H9 (cell line): ENCODE measurements at regions not wholly inside any gene's neighbourhood (a gene's known extent, or its start where the extent isn't known, plus 50 kb on each side); places are given as distances from the start of the nearest gene placed in this dataset.

Experiments
- DNase-seq: peaks from one replicate; pipeline ENCODE4 v3.0.0-alpha.2; 2017
- H2AFZ ChIP-seq: one replicate; pipeline ENCODE4 v1.6.1; 2013; ENCODE audit warnings: mild to moderate bottlenecking, low read length, control low read depth, moderate library complexity
- H2AK5ac ChIP-seq: 2 replicates; pipeline ENCODE4 v1.6.1; 2013; ENCODE audit warnings: low read length, control low read depth, mixed read lengths; ENCODE audit not compliant: insufficient read length
- H2BK120ac ChIP-seq: one replicate; pipeline ENCODE4 v1.6.1; 2013; ENCODE audit warnings: low read depth, mild to moderate bottlenecking, low read length, control low read depth, inconsistent platforms; ENCODE audit not compliant: poor library complexity, severe bottlenecking
- H2BK12ac ChIP-seq: 2 replicates; pipeline ENCODE4 v1.6.1; 2013; ENCODE audit warnings: low read length, control low read depth, mixed read lengths, low read depth; ENCODE audit not compliant: insufficient read length
- H2BK15ac ChIP-seq: 2 replicates; pipeline ENCODE4 v1.6.1; 2013; ENCODE audit warnings: low read depth, low read length, control low read depth
- H2BK20ac ChIP-seq: one replicate; pipeline ENCODE4 v1.6.1; 2013; ENCODE audit warnings: low read depth, mild to moderate bottlenecking, low read length, control low read depth, inconsistent platforms; ENCODE audit not compliant: poor library complexity, severe bottlenecking
- H2BK5ac ChIP-seq: 2 replicates; pipeline ENCODE4 v1.6.1; 2013; ENCODE audit warnings: low read length, control low read depth, mixed read lengths; ENCODE audit not compliant: insufficient read length
- H3K14ac ChIP-seq: 2 replicates; pipeline ENCODE4 v1.6.1; 2013; ENCODE audit warnings: low read length, control low read depth; ENCODE audit not compliant: insufficient read depth
- H3K18ac ChIP-seq: 2 replicates; pipeline ENCODE4 v1.6.1; 2013; ENCODE audit warnings: low read depth, mild to moderate bottlenecking, mixed read lengths, low read length, control low read depth; ENCODE audit not compliant: insufficient read length
- H3K23ac ChIP-seq: 2 replicates; pipeline ENCODE4 v1.6.1; 2013; ENCODE audit warnings: low read length, control low read depth, mixed read lengths, low read depth; ENCODE audit not compliant: insufficient read length
- H3K23me2 ChIP-seq: 2 replicates; pipeline ENCODE4 v1.6.1; 2013; ENCODE audit warnings: low read depth, mild to moderate bottlenecking, mixed read lengths, low read length, control low read depth; ENCODE audit not compliant: insufficient read length, poor library complexity, severe bottlenecking
- H3K27ac ChIP-seq: 2 replicates; pipeline ENCODE4 v1.5.1; 2013; ENCODE audit warnings: low read length, control low read depth, mixed read lengths, low read depth; ENCODE audit not compliant: insufficient read length
- H3K27me3 ChIP-seq: 2 replicates; pipeline ENCODE4 v1.6.1; 2013; ENCODE audit warnings: low read length, control low read depth, inconsistent platforms; ENCODE audit not compliant: insufficient read depth
- H3K4ac ChIP-seq: 2 replicates; pipeline ENCODE4 v1.6.1; 2013; ENCODE audit warnings: low read depth, mild to moderate bottlenecking, control low read depth, inconsistent platforms, low read length, moderate library complexity
- H3K4me1 ChIP-seq: 2 replicates; pipeline ENCODE4 v1.6.1; 2013; ENCODE audit warnings: low read length, control low read depth, inconsistent platforms; ENCODE audit not compliant: insufficient read depth
- H3K4me2 ChIP-seq: 2 replicates; pipeline ENCODE4 v1.6.1; 2013; ENCODE audit warnings: low read length, control low read depth, mixed read lengths; ENCODE audit not compliant: insufficient read length, insufficient read depth
- H3K56ac ChIP-seq: 2 replicates; pipeline ENCODE4 v1.6.1; 2013; ENCODE audit warnings: low read depth, mild to moderate bottlenecking, mixed read lengths, low read length, control low read depth; ENCODE audit not compliant: insufficient read length
- H3K79me1 ChIP-seq: 2 replicates; pipeline ENCODE4 v1.6.1; 2013; ENCODE audit warnings: low read depth, mild to moderate bottlenecking, moderate library complexity, low read length, control low read depth, inconsistent platforms; ENCODE audit not compliant: insufficient read depth, poor library complexity, severe bottlenecking
- H3K79me2 ChIP-seq: 2 replicates; pipeline ENCODE4 v1.6.1; 2013; ENCODE audit warnings: low read length, control low read depth, inconsistent platforms; ENCODE audit not compliant: insufficient read depth
- H3K9ac ChIP-seq: 2 replicates; pipeline ENCODE4 v1.6.1; 2013; ENCODE audit warnings: low read length, control low read depth, mixed read lengths; ENCODE audit not compliant: insufficient read length; ENCODE audit errors: extremely low read depth
- H3K9me3 ChIP-seq: one replicate; pipeline ENCODE4 v1.6.1; 2013; ENCODE audit warnings: low read depth, low read length, inconsistent platforms; ENCODE audit not compliant: control insufficient read depth
- H3T11ph ChIP-seq: one replicate; pipeline ENCODE4 v1.6.1; 2013; ENCODE audit warnings: mild to moderate bottlenecking, low read length, control low read depth, inconsistent platforms
- H4K20me1 ChIP-seq: one replicate; pipeline ENCODE4 v1.6.1; 2013; ENCODE audit not compliant: control insufficient read depth, insufficient read length, insufficient read depth
- H4K5ac ChIP-seq: 2 replicates; pipeline ENCODE4 v1.6.1; 2013; ENCODE audit warnings: low read depth, mild to moderate bottlenecking, mixed read lengths, low read length, control low read depth; ENCODE audit not compliant: insufficient read length
- H4K8ac ChIP-seq: replicated peaks from 2 replicates; pipeline ENCODE4 v1.6.1; 2013; ENCODE audit warnings: low read length, control low read depth, mixed read lengths, low read depth; ENCODE audit not compliant: insufficient read length
- H4K91ac ChIP-seq: 2 replicates; pipeline ENCODE4 v1.6.1; 2013; ENCODE audit warnings: low read depth, mild to moderate bottlenecking, moderate library complexity, mixed read lengths, low read length, control low read depth; ENCODE audit not compliant: insufficient read length
- H3K27ac Mint-ChIP-seq, 3 experiments: 2 replicates in 2 of 3; 3 replicates in 1 of 3; pipeline ENCODE4 v1.8.0; 2020 to 2021; ENCODE audit warnings: mixed read lengths in 3 of 3, mild to moderate bottlenecking in 1 of 3, moderate library complexity in 1 of 3
- H3K27me3 Mint-ChIP-seq: 2 replicates; pipeline ENCODE4 v1.8.0; 2021; ENCODE audit warnings: low read depth, mild to moderate bottlenecking, moderate library complexity, mixed read lengths
- H3K36me3 Mint-ChIP-seq, 3 experiments: 2 replicates in 2 of 3; 3 replicates in 1 of 3; pipeline ENCODE4 v1.8.0; 2020 to 2021; ENCODE audit warnings: low read depth in 3 of 3, mixed read lengths in 3 of 3; ENCODE audit not compliant: insufficient read depth in 1 of 3
- H3K4me1 Mint-ChIP-seq, 2 experiments: 2 replicates each; pipeline ENCODE4 v1.8.0; 2020; ENCODE audit warnings: mixed read lengths in 2 of 2
- H3K4me3 Mint-ChIP-seq, 2 experiments: 2 replicates in 1 of 2; 3 replicates in 1 of 2; pipeline ENCODE4 v1.8.0; 2020 to 2021; ENCODE audit warnings: mild to moderate bottlenecking in 2 of 2, mixed read lengths in 2 of 2, moderate library complexity in 1 of 2
- H3K9me3 Mint-ChIP-seq, 2 experiments: 2 replicates in 1 of 2; 3 replicates in 1 of 2; pipeline ENCODE4 v1.8.0; 2020; ENCODE audit warnings: mild to moderate bottlenecking in 2 of 2, mixed read lengths in 2 of 2, moderate library complexity in 1 of 2
- CTCF ChIP-seq: fragments of 200-600 bp; sonication (generic); conservative IDR thresholded peaks from 3 replicates; pipeline ENCODE4 v1.8.0; 2021; ENCODE audit warnings: antibody characterized with exemption, mild to moderate bottlenecking
- WGBS: extraction: QIAGEN DNeasy Blood & Tissue Kit; methylation state at CpG from one replicate; pipeline ENCODE4 v1.1.7; 2013; ENCODE audit warnings: missing lambda C conversion rate, low lambda C conversion rate, mixed read lengths; ENCODE audit not compliant: insufficient read length; ENCODE audit errors: extremely low coverage; 5-methylcytosine and 5-hydroxymethylcytosine counted together

GRCh38 chr1:39151267-39151666 is 53.2 kb upstream of the MACF1 start:
- Histone ChIP-seq H2AK5ac (no peak overlapping the region), H3K27me3 (no peaks in the 10 kb centered on the region), H4K8ac (no peak overlapping the region), H3K9me3 (no peaks in the 10 kb centered on the region), H3K23me2 (no peaks in the 10 kb centered on the region), H4K20me1 (no peaks in the 10 kb centered on the region), H2BK5ac (no peak overlapping the region), H3K79me1 (no peaks in the 10 kb centered on the region), H3K4me1 (peaks cover 36% of the 10 kb centered on the region), H2BK12ac (no peak overlapping the region), H3K18ac (no peak overlapping the region), H4K5ac (no peak overlapping the region), H3K23ac (no peak overlapping the region), H2BK15ac (no peak overlapping the region), H3K4me2 (no peak overlapping the region), H2AFZ (no peak overlapping the region), H2BK120ac (no peak overlapping the region), H2BK20ac (no peak overlapping the region), H3K4ac (no peak overlapping the region), H3K27ac (peak overlapping the region; percentile 6), H3K9ac (no peak overlapping the region), H3T11ph (no peak overlapping the region), H3K56ac (no peak overlapping the region), H3K14ac (no peak overlapping the region), H3K79me2 (peaks cover 11% of the 10 kb centered on the region; the same call in 1 of the 2 replicates), H4K91ac (no peak overlapping the region)
- H3K9me3 Mint-ChIP-seq, result no peaks in the 10 kb centered on the region
- no peak for DNase-seq
- H3K27me3 Mint-ChIP-seq, result no peaks in the 10 kb centered on the region
- no CpG with 5 or more reads among the region's 3 CpGs for WGBS
- TF ChIP-seq CTCF, result no peak
- H3K4me3 Mint-ChIP-seq, result no peak overlapping the region; a peak in 1 of 5 replicates
- peaks cover 0 to 7% (median 3%) of the 10 kb centered on the region in 3 experiments; a peak in 4 of 7 replicates for H3K36me3 Mint-ChIP-seq
- peaks cover 67 to 68% of the 10 kb centered on the region in 2 experiments for H3K4me1 Mint-ChIP-seq
- H3K27ac Mint-ChIP-seq, result peak overlapping the region; percentile 44 to 82 (median 73)
